Aorta (tissue), 5 donors: ENCODE measurements at regions not wholly inside any gene's neighbourhood (a gene's known extent, or its start where the extent isn't known, plus 50 kb on each side); places are given as distances from the start of the nearest gene placed in this dataset.

Experiments used
- ATAC-seq: fragments of 200-7000 bp; cut with Tn5 transposase; one replicate; pipeline ENCODE4 v1.9.1; 2022; ENCODE audit warnings: moderate library complexity; ENCODE audit not compliant: low FRiP score
- DNase-seq, 2 donors: peaks; one replicate each; pipeline ENCODE4 v3.0.0-alpha.2; 2020
- H3K27ac ChIP-seq, 2 donors: one replicate each; pipeline ENCODE4 v1.5.1; 2013; ENCODE audit warnings: low read length in 2 of 2, mild to moderate bottlenecking in 2 of 2, moderate library complexity in 2 of 2, control low read depth in 1 of 2, inconsistent platforms in 1 of 2, low read depth in 1 of 2
- H3K27me3 ChIP-seq, 2 donors: one replicate each; pipeline ENCODE4 v1.6.1; 2013; ENCODE audit warnings: control low read depth in 1 of 2, low read length in 1 of 2, mild to moderate bottlenecking in 1 of 2, moderate library complexity in 1 of 2; ENCODE audit not compliant: insufficient read depth in 2 of 2, control insufficient read depth in 1 of 2
- H3K36me3 ChIP-seq, 2 donors: one replicate each; pipeline ENCODE4 v1.6.1; 2013; ENCODE audit warnings: control low read depth in 1 of 2, low read length in 1 of 2, mild to moderate bottlenecking in 1 of 2; ENCODE audit not compliant: insufficient read depth in 2 of 2, control insufficient read depth in 1 of 2
- H3K4me1 ChIP-seq, 2 donors: one replicate each; pipeline ENCODE4 v1.6.1; 2013; ENCODE audit warnings: low read length in 2 of 2, control low read depth in 1 of 2, mild to moderate bottlenecking in 1 of 2, moderate library complexity in 1 of 2; ENCODE audit not compliant: insufficient read depth in 2 of 2, control insufficient read depth in 1 of 2
- H3K4me3 ChIP-seq, 2 donors: one replicate each; pipeline ENCODE4 v1.5.1; 2013; ENCODE audit warnings: low read length in 2 of 2, control low read depth in 1 of 2, mild to moderate bottlenecking in 1 of 2
- H3K9me3 ChIP-seq: one replicate; pipeline ENCODE4 v1.6.1; 2013; ENCODE audit warnings: mild to moderate bottlenecking, low read length; ENCODE audit not compliant: control insufficient read depth
- WGBS, 2 donors: extraction: QIAGEN DNeasy Blood & Tissue Kit; methylation state at CpG; one replicate each; pipeline ENCODE4 v1.1.7; 2013; 5-methylcytosine and 5-hydroxymethylcytosine counted together
- intact Hi-C, 2 donors: fragments of 100-400 bp; cut with DNase I; formaldehyde crosslinking; loops; one replicate each; pipeline versions ENCODE4 v1.14.2 to v1.15.0; 2022
- donor health status: healthy with polysubstance abuse.
- donor health status: Bipolar disorder and iron deficiency.
- donor health status: DM: no; HTN: no; CAD: no.
- donor health status: DM: no; HTN: no; CAD: no.
- donor health status: DM: yes; HTN: yes; CAD: no.

DNA sequence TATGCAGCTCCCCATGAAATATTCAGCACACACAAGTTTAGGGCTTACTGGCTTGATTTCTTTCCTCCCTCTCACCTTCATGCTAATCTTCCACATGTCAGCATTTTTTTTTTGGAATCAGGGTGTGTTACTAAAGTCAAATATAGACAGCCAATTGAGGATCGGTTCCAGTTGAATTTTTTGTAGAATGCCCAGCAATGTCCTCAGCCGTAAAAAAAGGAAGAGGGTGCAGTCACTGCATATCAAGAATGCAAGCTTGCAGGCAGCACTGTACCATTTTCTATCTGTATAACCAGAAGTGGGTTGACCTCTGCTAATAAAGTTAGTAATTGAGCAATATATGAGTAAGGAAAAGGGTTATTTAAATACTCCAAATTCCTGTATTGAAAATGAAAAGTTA is 51.4 kb upstream of the CHMP2B start:
- 57 to 65% methylated on average over 2 of the region's 2 CpGs for WGBS, 2 donors
- intact Hi-C loops = no loop called here

DNA sequence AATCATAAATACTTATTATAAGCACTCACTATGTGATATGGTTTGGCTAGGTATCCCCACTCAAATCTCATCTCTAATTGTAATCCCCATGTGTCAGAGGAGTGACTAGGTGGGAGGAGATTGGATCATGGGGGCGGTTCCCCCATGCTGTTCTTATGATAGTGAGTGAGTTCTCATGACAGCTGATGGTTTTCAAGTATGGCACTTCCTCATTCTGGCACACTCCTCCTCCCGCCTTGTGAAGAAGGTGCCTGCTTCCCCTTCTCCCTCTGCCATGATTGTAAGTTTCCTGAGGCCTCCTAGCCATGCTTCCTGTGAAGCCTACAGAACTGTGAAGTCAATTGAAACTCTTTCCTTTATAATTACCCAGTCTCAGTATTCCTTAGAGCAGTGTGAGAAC is 53.3 kb upstream of the CHMP2B start:
- Histone ChIP-seq H3K9me3 (no peaks in the 10 kb centered on the region), H3K27me3 (no peaks in the 10 kb centered on the region), H3K27ac (no peak overlapping the region), H3K36me3 (no peaks in the 10 kb centered on the region), H3K4me1 (no peaks in the 10 kb centered on the region), H3K4me3 (no peak overlapping the region)
- no peak for ATAC-seq
- intact Hi-C loops = no loop called here
- DNase-seq = no peak
- WGBS, 2 donors = 91 to 94% methylated on average over 2 of the region's 2 CpGs

More for the DNA sequence above, 51.4 kb upstream of the CHMP2B start:
- ATAC-seq (no peak), DNase-seq (no peak)
- Histone ChIP-seq H3K4me1 (no peaks in the 10 kb centered on the region), H3K27ac (no peak overlapping the region), H3K9me3 (no peaks in the 10 kb centered on the region), H3K36me3 (no peaks in the 10 kb centered on the region), H3K4me3 (no peak overlapping the region), H3K27me3 (no peaks in the 10 kb centered on the region)

DNA sequence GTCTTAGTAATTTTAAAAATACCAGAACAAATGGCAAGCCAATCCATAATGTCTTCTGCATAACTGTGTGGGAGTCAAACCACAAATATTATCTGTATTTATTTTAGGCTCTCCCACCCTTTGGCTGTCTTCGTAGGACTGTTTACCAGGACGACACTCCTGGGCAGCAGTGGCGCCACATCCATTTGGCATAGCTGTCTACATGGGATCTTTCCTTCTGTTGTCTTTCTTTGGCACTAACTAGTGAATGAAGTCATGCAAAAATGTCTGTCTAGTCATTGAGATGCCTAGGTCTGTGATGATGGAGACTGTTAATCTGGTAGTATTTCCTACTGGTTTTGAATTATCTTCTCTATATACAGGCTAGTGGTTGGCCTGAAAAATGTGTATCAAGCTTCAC is 54.0 kb upstream of the CHMP2B start:
- no peaks in the 10 kb centered on the region for H3K4me1 ChIP-seq
- intact Hi-C loops = no loop called here
- no peaks in the 10 kb centered on the region for H3K27me3 ChIP-seq
- no peak overlapping the region for H3K27ac ChIP-seq
- no peak for ATAC-seq
- no peak overlapping the region for H3K4me3 ChIP-seq
- no peaks in the 10 kb centered on the region for H3K36me3 ChIP-seq
- DNase-seq = no peak
- WGBS, 2 donors = 41 to 52% methylated on average over 3 of the region's 3 CpGs
- H3K9me3 ChIP-seq = no peaks in the 10 kb centered on the region

DNA sequence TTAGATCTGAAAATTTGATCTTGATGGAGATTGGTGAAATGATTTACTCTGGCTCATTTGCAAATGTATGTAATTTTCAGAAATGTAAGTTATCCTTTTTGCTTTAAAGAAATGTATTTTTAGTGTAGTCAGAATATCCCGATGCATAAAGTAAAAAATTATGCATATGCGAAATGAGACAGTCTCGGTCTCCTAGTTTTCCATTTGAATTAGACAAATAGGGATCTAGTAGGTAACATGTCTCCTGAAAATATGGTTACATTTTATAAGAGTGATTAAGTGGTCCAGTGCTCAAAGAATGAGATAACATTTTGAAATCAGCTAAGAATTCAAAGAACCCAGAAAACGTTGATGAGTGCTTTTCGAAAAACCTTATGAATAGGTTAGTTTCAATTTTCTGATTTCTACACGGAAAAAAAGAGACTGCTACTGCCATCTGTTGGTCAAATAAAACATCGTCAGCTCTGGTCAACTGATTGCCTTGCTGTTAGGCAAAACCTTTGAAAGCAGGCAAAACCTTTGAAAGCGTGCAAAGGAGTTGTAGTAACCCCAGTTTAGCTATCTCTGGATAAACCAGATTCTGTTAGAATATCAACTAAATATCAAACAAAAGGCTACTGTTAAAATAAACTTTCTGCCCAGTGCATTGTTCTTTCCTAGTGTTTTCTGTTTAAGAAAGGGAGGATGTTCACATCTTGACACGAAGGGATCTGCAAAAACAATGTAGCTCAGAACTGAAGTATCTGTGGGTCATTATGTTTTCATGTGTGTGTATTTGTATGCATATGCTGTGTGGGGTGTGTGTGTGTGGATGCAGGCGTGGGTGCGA is 59.3 kb upstream of the CHMP2B start:
- 35 to 38% methylated on average over 11 of the region's 11 CpGs for WGBS, 2 donors
- Histone ChIP-seq H3K27me3 (no peaks in the 10 kb centered on the region), H3K4me3 (peak overlapping the region in 1 of 2 donors; percentile 3), H3K27ac (no peak overlapping the region), H3K9me3 (no peaks in the 10 kb centered on the region), H3K36me3 (no peaks in the 10 kb centered on the region), H3K4me1 (no peaks in the 10 kb centered on the region)
- intact Hi-C loops = loop anchor here (2.0 to 5.0 kb wide), 3 partner anchors 81 to 393 kb away; no protein-coding TSS in a partner anchor
- DNase-seq = no peak
- no peak for ATAC-seq

DNA sequence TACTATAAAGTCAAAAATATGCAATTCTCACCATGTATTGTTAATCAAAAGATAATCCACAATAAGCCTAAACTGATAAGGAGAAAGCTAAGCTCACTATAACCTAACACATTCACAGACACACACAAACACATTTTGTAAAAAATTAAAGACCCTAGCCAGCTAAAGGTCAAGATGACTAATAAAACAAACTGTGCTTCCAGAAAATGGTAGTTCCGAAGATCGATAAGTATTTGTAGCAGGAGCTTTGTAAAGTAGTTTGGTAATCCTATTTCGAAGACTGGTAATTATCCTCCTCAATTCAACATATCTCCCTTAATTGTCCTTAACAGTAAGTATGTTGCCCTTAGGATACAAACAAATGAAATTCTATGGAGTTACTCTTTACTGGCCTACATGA is 62.9 kb upstream of the CHMP2B start:
- Histone ChIP-seq H3K4me1 (no peaks in the 10 kb centered on the region), H3K4me3 (no peak overlapping the region), H3K9me3 (no peaks in the 10 kb centered on the region), H3K36me3 (no peaks in the 10 kb centered on the region), H3K27ac (no peak overlapping the region), H3K27me3 (no peaks in the 10 kb centered on the region)
- intact Hi-C loops = no loop called here
- ATAC-seq (no peak), DNase-seq (no peak)
- 93 to 94% methylated on average over 3 of the region's 3 CpGs for WGBS, 2 donors

DNA sequence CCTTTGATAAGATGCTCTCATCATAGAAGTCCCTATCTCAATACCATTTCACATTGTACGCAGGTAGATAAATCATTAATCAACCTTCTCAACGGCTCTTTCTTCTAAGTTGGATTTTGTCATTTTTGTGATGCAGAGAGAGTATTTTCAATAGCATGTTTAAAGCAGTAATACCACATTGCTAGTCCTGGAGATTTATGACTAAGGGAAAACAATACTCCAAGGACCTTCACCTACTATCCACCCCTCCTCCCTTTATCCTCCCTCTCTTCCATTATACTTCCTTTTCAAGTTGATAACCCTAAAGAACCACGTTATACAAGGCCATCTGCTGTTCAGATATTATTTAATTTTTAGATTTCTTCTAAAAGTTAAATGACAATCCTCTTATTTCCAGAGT is 65.3 kb upstream of the CHMP2B start:
- Histone ChIP-seq H3K4me3 (no peak overlapping the region), H3K4me1 (no peaks in the 10 kb centered on the region), H3K27me3 (no peaks in the 10 kb centered on the region), H3K9me3 (no peaks in the 10 kb centered on the region), H3K27ac (no peak overlapping the region), H3K36me3 (no peaks in the 10 kb centered on the region)
- DNase-seq (no peak), ATAC-seq (no peak)
- intact Hi-C loops = no loop called here
- 50 to 81% methylated on average over 3 of the region's 3 CpGs for WGBS, 2 donors

DNA sequence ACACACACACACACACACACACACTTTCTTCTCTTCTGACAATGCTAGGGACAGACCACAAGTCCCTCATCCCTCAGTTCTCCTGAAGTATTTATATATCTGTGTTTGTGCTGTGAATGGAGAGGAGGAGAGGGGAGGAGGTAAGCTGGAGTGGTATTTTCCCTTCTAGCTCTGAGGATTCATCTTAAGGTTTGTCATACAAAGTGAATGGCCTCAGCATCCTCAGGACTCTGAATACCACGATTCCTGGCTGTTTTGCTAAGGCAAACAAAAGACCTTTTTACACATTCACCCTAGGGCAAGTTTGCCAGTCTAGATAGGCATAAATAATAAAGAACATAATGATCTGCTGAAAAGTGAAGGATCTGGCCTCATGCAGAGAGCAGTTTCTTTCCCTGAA is 65.7 kb upstream of the CHMP2B start:
- ATAC-seq (no peak), DNase-seq (no peak)
- H3K4me1 ChIP-seq = no peaks in the 10 kb centered on the region
- intact Hi-C loops = no loop called here
- no peak overlapping the region for H3K4me3 ChIP-seq
- no peaks in the 10 kb centered on the region for H3K27me3 ChIP-seq
- H3K9me3 ChIP-seq = no peaks in the 10 kb centered on the region
- H3K36me3 ChIP-seq = no peaks in the 10 kb centered on the region
- WGBS, 2 donors = 27% methylated on average over 1 of the region's 1 CpG
- H3K27ac ChIP-seq = no peak overlapping the region

DNA sequence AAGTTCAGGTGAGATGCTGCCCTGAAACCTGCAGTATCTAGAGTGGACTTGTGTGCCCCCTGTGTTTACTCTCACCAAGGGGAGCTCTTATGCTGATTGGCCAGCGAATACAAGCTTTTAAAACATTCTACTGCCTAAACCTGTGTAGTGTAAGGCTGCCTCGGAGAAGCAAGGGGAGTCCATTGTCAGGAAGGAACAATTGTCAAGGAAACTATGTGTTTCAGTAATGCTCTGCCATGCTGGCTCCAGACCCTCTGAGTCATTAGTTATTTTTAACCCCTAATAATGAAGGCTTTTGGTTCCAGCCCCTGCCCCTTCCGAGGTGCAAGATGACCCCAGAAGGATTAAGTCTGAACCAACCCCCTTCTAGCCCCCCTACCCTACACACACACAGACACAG is 66.1 kb upstream of the CHMP2B start:
- intact Hi-C loops = no loop called here
- H3K4me3 ChIP-seq = no peak overlapping the region
- DNase-seq (no peak), ATAC-seq (no peak)
- no peaks in the 10 kb centered on the region for H3K4me1 ChIP-seq
- H3K36me3 ChIP-seq = no peaks in the 10 kb centered on the region
- no peak overlapping the region for H3K27ac ChIP-seq
- WGBS, 2 donors = 45 to 62% methylated on average over 3 of the region's 3 CpGs
- no peaks in the 10 kb centered on the region for H3K9me3 ChIP-seq
- H3K27me3 ChIP-seq = no peaks in the 10 kb centered on the region

DNA sequence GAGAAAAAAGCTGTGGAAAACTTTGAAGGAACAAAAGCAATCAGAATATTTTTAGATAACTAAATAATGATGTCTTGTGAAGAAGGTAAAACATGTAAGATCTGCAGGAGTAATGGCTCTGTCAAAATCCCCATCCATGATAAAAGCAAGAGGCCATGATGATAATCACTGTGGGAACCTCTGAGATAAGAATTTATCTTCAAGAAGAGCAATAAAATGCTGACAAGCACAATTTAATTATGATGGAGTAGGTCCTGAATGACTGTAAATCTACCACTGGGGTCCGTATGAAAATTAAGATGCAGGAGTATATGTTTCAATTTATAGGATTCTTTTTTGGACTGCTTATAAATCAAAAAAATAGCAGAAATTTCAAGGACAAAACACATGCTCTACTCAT is 68.3 kb upstream of the CHMP2B start:
- H3K27ac ChIP-seq = no peak overlapping the region
- intact Hi-C loops = no loop called here
- DNase-seq (no peak), ATAC-seq (no peak)
- H3K9me3 ChIP-seq = no peaks in the 10 kb centered on the region
- H3K36me3 ChIP-seq = no peaks in the 10 kb centered on the region
- no peaks in the 10 kb centered on the region for H3K27me3 ChIP-seq
- 21 to 45% methylated on average over 1 of the region's 1 CpG for WGBS, 2 donors
- H3K4me3 ChIP-seq = no peak overlapping the region
- H3K4me1 ChIP-seq = no peaks in the 10 kb centered on the region
